Natural killer cell treated with Interleukin-12 subunit alpha and Interleukin-12 subunit beta and Interleukin-15 and Interleukin-18, amount 100 ng/mL, for 72 hours (primary cell): ENCODE measurements at regions not wholly inside any gene's neighbourhood (a gene's known extent, or its start where the extent isn't known, plus 50 kb on each side); places are given as distances from the start of the nearest gene placed in this dataset.

Source experiments
- ATAC-seq, 2 donors: fragments of 150-1000 bp; cut with Tn5 transposase in 1 of 2; sonication (Bioruptor Pico), chemical (Tn5 transposase) in 1 of 2; 2 replicates each; pipeline ENCODE4 v1.10.0; 2021
- DNase-seq: peaks from one replicate; pipeline ENCODE4 v3.0.0; 2022; ENCODE audit warnings: low spot score
- H3K27ac Mint-ChIP-seq, 2 donors: 1 replicate in 1 of 2; 2 replicates in 1 of 2; pipeline ENCODE4 v1.8.0; 2022; ENCODE audit warnings: mixed read lengths in 2 of 2, mild to moderate bottlenecking in 1 of 2, moderate library complexity in 1 of 2
- H3K27me3 Mint-ChIP-seq, 2 donors: 1 replicate in 1 of 2; 2 replicates in 1 of 2; pipeline ENCODE4 v1.8.0; 2022; ENCODE audit warnings: mixed read lengths in 2 of 2
- H3K36me3 Mint-ChIP-seq: one replicate; pipeline ENCODE4 v1.8.0; 2022; ENCODE audit warnings: mixed read lengths
- H3K4me1 Mint-ChIP-seq, 2 donors: 1 replicate in 1 of 2; 2 replicates in 1 of 2; pipeline ENCODE4 v1.8.0; 2022; ENCODE audit warnings: low read depth in 2 of 2, mixed read lengths in 2 of 2, mild to moderate bottlenecking in 1 of 2
- H3K4me3 Mint-ChIP-seq: one replicate; pipeline ENCODE4 v1.8.0; 2022; ENCODE audit warnings: mixed read lengths
- H3K9me3 Mint-ChIP-seq: 2 replicates; pipeline ENCODE4 v1.8.0; 2022; ENCODE audit warnings: mixed read lengths

DNA sequence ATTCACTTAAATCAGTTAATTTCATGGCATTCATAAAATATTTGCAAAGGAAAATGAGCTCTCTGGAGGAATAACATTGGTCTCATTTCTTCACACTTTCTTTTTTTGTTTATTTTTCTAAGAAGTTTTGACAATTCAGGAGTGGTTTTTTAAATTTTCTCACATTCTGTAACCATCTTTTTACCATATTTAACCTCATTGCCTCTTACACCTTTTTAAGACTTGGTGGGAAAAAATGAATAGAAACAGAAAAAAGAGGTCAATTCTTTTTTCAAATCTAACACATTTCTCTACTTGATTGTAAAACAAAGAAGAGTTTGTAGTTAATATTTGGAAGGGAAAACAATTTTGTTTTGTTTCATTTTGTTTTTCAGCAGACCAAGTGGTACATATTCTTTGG, 1034.7 kb upstream of the RAG2 start:
- H3K27me3 Mint-ChIP-seq: no peaks in the 10 kb centered on the region
- H3K27ac Mint-ChIP-seq: no peak overlapping the region
- no peak overlapping the region for H3K4me3 Mint-ChIP-seq
- peaks cover 13 to 37% of the 10 kb centered on the region in 2 donors for H3K4me1 Mint-ChIP-seq
- H3K9me3 Mint-ChIP-seq: peaks cover 3% of the 10 kb centered on the region
- ATAC-seq (no peak), DNase-seq (no peak)
- peaks cover 17% of the 10 kb centered on the region for H3K36me3 Mint-ChIP-seq

DNA sequence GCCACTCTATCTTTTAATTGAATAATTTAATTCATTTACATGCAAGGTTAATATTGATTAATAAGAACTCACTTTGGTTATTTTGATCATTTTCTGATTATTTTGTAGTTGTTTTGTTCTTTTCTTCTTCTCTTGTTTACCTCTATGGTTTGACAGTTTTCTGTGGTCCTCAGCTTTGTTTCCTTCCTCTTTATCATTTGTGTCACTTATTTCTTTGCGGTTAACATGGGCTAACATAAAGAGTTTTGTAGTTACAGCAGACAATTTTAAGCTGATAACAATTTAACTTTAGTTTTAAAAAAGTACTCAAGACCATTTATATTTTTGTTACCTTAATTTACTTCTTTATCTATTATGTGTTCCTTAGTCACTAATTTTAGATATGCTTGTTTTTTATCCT, 1032.8 kb upstream of the RAG2 start:
- peak overlapping the region; percentile 6 to 62 for H3K27ac Mint-ChIP-seq
- H3K36me3 Mint-ChIP-seq: peaks cover 24% of the 10 kb centered on the region
- peaks cover 13 to 32% of the 10 kb centered on the region in 2 donors for H3K4me1 Mint-ChIP-seq
- DNase-seq (no peak), ATAC-seq (no peak)
- H3K4me3 Mint-ChIP-seq: peak overlapping the region; percentile 32
- H3K27me3 Mint-ChIP-seq: no peaks in the 10 kb centered on the region
- H3K9me3 Mint-ChIP-seq: peaks cover 3% of the 10 kb centered on the region

DNA sequence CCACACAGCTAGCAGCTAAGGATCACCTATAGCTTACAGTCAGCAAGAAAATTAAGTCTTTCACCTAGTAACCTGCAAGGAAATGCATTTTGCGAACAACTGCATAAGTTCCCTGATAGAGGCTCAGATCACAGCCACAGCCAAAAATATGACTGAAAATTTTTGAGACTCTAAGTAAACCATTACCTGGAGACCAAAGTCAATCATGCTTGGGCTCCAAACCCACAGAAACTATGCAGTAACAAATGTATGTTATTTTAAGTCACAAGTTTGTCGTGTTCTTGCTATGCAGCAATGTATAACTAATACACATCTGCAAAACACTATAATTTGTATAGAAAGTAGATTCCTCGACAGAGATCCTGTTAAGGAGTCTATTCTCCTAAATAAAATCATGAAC, 1025.7 kb upstream of the RAG2 start:
- Mint-ChIP-seq H3K36me3 (peaks cover 21% of the 10 kb centered on the region), H3K4me3 (no peak overlapping the region), H3K4me1 (no peaks in the 10 kb centered on the region), H3K9me3 (peaks cover 6% of the 10 kb centered on the region), H3K27ac (no peak overlapping the region), H3K27me3 (no peaks in the 10 kb centered on the region)
- ATAC-seq (no peak), DNase-seq (no peak)

DNA sequence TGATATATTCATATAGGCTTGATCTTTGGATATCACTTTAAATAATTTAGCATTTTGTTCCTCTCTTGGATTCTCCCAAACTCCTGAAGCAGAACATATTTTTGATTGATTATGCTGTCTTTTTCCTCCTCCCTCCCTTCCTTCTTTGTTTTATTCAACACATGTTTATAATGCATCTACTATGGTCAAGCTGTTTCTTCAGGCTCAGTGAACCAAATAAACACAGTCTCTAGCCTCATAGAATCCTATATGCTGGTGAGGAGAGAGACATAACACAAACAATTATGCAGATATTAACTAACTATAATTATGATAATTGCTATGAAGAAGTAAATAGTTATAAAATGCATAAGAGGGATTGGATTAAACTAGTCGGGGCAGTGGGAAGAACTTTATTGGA, 1023.6 kb upstream of the RAG2 start:
- H3K9me3 Mint-ChIP-seq: peaks cover 6% of the 10 kb centered on the region
- no peak overlapping the region for H3K27ac Mint-ChIP-seq
- no peak for ATAC-seq
- H3K36me3 Mint-ChIP-seq: peaks cover 24% of the 10 kb centered on the region
- H3K4me3 Mint-ChIP-seq: no peak overlapping the region
- no peaks in the 10 kb centered on the region for H3K27me3 Mint-ChIP-seq
- DNase-seq: no peak
- H3K4me1 Mint-ChIP-seq: peaks cover 0 to 2% of the 10 kb centered on the region in 2 donors

DNA sequence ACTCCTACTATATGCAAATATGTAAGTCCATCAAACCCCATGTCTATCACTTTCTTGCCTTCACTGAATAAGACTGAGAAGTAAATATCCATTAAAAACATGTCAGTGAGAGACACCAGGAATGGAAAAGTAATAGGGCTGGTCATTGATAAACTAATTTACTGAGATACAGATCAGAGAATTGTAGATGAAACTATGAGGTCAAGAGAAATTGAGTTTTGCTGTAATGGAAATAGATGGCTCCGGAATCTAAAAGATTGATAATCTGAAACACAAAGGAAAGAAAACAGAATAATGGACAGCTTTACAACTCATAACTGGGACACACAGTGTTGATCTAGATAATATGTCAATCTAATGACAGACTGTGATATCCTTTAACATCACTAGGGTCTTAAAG, 1018.3 kb upstream of the RAG2 start:
- H3K4me3 Mint-ChIP-seq: no peak overlapping the region

DNA sequence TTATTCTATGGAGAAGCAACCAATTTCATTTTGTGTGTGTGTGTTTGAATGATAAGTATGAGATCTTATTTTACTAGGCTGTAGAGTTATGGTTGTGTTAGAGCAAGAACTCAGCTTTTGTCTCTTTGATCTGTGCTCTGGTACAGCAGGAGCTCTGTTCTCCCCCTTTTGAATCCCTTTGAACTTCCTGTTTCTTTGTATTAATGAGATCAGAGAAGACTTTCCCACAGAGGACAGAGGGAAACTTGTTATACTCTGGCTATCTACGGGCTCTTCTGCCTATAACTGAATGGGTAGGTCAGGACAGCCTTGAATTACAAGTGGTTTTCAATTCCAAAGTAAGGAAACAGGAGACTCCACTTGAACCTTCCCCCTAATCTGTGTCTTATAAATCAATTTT, 1015.0 kb upstream of the RAG2 start:
- peaks cover 4% of the 10 kb centered on the region for H3K36me3 Mint-ChIP-seq

More for the DNA sequence above, 1018.3 kb upstream of the RAG2 start:
- peaks cover 3% of the 10 kb centered on the region for H3K9me3 Mint-ChIP-seq
- DNase-seq: no peak
- H3K27me3 Mint-ChIP-seq: no peaks in the 10 kb centered on the region
- peaks cover 19% of the 10 kb centered on the region for H3K36me3 Mint-ChIP-seq
- ATAC-seq: no peak
- peaks cover 6 to 10% of the 10 kb centered on the region in 2 donors for H3K4me1 Mint-ChIP-seq
- H3K27ac Mint-ChIP-seq: no peak overlapping the region

DNA sequence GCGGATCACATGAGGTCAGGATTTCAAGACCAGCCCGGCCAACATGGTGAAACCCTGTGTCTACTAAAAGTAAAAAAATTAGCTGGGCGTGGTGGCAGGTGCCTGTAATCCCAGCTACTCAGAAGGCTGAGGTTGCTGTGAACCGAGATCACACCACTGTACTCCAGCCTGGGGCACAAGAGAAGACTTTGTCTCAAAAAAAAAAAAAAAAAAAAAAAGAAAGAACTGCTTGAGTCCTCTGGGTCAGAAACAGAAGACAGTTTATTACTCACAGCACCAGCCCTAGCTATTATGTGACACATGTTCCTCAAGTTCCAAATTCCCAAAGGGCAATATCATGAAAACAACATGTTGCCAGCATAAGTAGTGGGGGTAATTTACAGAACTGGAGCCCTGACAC, 1014.1 kb upstream of the RAG2 start:
- Mint-ChIP-seq H3K36me3 (no peaks in the 10 kb centered on the region), H3K4me1 (peaks cover 6 to 8% of the 10 kb centered on the region in 2 donors), H3K27me3 (no peaks in the 10 kb centered on the region), H3K4me3 (no peak overlapping the region), H3K9me3 (no peaks in the 10 kb centered on the region), H3K27ac (no peak overlapping the region)
- DNase-seq (no peak), ATAC-seq (no peak)

More for the DNA sequence above, 1015.0 kb upstream of the RAG2 start:
- ATAC-seq (no peak), DNase-seq (no peak)
- Mint-ChIP-seq H3K4me1 (peaks cover 6 to 10% of the 10 kb centered on the region in 2 donors), H3K27me3 (no peaks in the 10 kb centered on the region), H3K4me3 (no peak overlapping the region), H3K9me3 (no peaks in the 10 kb centered on the region), H3K27ac (no peak overlapping the region)

DNA sequence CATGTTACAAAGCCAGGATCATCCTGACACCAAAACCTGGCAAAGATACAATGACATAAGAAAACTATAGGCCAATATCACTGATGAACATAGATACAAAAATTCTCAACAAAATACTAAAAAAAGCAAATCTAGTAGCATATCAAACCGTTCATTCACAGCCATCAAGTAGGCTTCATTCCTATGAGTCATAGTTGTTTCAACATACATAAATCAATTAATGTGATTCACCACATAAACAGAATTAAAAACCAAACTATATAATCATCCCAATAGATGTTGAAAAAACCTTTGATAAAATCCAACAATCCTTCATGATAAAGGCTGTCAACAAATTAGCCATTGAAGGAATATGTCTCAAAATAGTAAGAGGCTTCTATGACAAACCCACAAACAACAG, 1007.2 kb upstream of the RAG2 start:
- H3K27me3 Mint-ChIP-seq: no peaks in the 10 kb centered on the region
- peaks cover 0 to 4% of the 10 kb centered on the region in 2 donors for H3K4me1 Mint-ChIP-seq
- no peak overlapping the region for H3K4me3 Mint-ChIP-seq
- no peak for ATAC-seq
- no peak for DNase-seq
- peaks cover 12% of the 10 kb centered on the region for H3K9me3 Mint-ChIP-seq
- H3K36me3 Mint-ChIP-seq: peaks cover 24% of the 10 kb centered on the region
- H3K27ac Mint-ChIP-seq: no peak overlapping the region

DNA sequence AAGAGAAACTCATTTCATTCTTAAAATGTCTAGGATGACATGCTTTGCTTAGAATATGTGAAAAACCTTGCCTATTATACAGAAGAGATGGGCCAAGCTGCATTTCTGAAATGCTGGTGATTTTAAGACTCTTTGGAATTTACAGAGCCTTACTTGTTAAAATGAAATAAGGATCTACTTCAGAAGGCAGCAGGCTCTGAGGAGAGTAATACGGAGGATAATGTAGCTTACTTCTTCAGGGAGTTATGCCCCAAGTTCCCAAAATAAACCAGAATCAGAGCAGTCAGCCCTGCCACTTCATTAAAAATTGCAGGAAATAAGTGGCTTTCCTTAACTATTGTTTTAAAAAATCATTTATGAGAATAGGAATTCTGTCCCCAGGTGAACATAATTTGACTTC, 1000.3 kb upstream of the RAG2 start:
- no peaks in the 10 kb centered on the region for H3K27me3 Mint-ChIP-seq
- H3K9me3 Mint-ChIP-seq: peaks cover 12% of the 10 kb centered on the region
- H3K4me1 Mint-ChIP-seq: peaks cover 0 to 4% of the 10 kb centered on the region in 2 donors
- no peak overlapping the region for H3K27ac Mint-ChIP-seq
- no peak for DNase-seq
- no peak overlapping the region for H3K4me3 Mint-ChIP-seq
- peaks cover 19% of the 10 kb centered on the region for H3K36me3 Mint-ChIP-seq
- ATAC-seq: no peak

DNA sequence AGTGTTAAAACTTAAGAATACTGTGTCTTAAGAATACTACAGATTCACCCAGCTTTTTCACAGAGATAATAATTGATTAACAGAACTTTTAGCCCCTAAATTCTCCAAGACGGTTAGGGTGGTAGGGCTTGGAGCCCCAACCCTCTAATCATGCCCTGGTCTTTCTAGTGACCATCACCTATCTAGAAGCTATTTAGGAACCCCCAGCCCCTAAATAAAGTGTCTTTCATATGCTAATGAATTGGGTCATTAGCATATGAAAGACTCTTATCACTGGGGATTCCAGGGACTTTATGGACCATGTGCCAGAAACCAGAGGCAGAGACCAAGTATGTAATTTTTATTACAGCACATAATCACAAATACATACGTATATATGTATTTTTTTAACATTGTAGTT, 999.7 kb upstream of the RAG2 start:
- ATAC-seq (no peak), DNase-seq (no peak)
- Mint-ChIP-seq H3K4me1 (peaks cover 0 to 4% of the 10 kb centered on the region in 2 donors), H3K9me3 (peaks cover 9% of the 10 kb centered on the region), H3K27me3 (no peaks in the 10 kb centered on the region), H3K27ac (no peak overlapping the region), H3K4me3 (no peak overlapping the region), H3K36me3 (peaks cover 13% of the 10 kb centered on the region)

DNA sequence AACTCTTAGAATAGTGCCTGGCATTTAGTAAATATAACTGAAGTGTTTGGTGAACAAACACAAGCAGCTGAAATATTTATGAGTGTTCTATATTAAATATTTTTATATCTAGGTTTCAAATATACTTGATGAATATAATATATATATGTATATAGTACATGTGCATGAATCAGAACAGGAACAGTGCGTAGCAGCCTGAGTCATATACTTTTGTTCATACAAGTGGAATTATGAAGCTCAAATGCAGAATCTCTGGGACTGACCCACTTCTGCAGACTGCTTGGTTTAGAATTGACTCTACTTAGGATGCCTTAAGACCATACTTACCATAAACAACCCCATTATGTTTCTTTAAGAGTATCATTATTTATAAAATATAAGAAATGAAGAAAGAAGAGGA, 997.8 kb upstream of the RAG2 start:
- no peaks in the 10 kb centered on the region for H3K9me3 Mint-ChIP-seq
- H3K27me3 Mint-ChIP-seq: no peaks in the 10 kb centered on the region
- DNase-seq: no peak
- H3K27ac Mint-ChIP-seq: no peak overlapping the region
- H3K36me3 Mint-ChIP-seq: no peaks in the 10 kb centered on the region
- no peak overlapping the region for H3K4me3 Mint-ChIP-seq
- no peaks in the 10 kb centered on the region for H3K4me1 Mint-ChIP-seq
- ATAC-seq: no peak

DNA sequence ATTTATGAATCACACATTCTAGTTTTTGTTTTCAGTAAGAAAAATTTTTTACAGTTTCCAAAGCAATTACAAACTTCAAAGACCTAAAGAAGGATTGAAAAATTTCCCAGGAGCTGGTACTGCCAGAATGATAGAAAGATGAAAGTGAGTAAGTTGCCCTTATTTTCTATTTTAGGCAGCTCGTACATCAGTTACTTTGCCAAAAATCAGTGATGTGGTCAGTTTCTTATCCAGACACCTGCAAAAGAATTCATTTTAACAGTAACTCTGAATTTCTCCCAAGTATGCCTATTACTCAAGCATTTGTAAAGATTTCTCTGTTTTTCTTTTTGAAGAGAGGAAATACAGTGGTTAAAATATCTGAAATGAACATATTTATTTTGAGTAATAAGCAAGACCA, 976.3 kb upstream of the RAG2 start:
- no peaks in the 10 kb centered on the region for H3K27me3 Mint-ChIP-seq
- H3K36me3 Mint-ChIP-seq: peaks cover 6% of the 10 kb centered on the region
- H3K4me3 Mint-ChIP-seq: no peak overlapping the region
- DNase-seq (no peak), ATAC-seq (no peak)
- H3K27ac Mint-ChIP-seq: no peak overlapping the region
- no peaks in the 10 kb centered on the region for H3K4me1 Mint-ChIP-seq
- H3K9me3 Mint-ChIP-seq: peaks cover 3% of the 10 kb centered on the region

DNA sequence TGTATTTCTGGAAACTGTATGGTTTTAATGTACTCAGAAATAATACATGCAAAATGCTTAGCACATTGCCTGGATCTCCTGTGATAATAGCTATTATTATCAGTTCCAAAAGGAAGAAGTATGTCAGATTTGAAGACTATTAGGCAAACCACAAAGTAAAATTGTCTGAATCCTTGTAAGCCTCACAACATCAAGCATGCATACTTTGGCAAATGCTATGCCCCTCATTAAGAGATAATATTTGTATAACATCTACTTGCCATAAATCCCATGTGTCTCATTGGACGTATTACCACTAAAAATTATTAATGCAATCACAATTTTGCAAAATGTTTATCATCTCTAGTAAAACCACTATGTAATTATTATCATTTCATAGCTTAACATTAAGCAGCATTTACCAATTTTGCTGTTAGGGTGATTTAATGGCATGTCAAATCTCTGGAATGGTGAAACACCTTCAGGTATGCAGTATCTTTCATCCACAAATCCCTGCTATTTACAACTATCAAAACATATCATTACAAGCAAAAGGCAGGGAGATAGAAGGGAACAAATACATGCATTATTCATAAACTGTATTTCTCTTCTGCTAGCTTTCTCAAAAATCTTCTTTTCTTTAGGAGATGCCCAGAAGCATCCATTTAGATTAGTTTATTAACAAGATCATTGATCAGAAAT, 974.6 kb upstream of the RAG2 start:
- Mint-ChIP-seq H3K4me1 (no peaks in the 10 kb centered on the region), H3K9me3 (no peaks in the 10 kb centered on the region), H3K27ac (no peak overlapping the region), H3K36me3 (peaks cover 6% of the 10 kb centered on the region), H3K27me3 (no peaks in the 10 kb centered on the region), H3K4me3 (no peak overlapping the region)
- no peak for ATAC-seq
- no peak for DNase-seq

DNA sequence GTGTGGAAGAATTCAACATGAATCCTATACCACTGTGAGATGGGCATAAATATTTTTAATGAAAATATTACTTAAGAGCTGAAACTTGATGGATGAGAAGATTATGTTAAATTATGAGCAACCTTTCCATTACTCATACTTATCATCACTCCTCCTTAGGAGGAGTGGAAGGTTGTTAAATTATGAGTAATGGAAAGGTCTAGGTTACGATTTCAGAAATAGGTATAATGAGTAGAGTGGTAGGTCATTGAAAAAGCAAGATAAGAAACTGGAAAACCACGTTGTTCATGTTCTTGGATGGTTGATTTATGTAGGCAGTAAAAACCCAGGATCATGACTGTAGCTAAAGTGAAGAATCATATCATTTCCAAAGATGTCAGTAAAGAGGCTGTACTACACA, 973.2 kb upstream of the RAG2 start:
- no peaks in the 10 kb centered on the region for H3K4me1 Mint-ChIP-seq
- H3K27me3 Mint-ChIP-seq: no peaks in the 10 kb centered on the region
- no peaks in the 10 kb centered on the region for H3K9me3 Mint-ChIP-seq
- no peak for ATAC-seq
- peaks cover 6% of the 10 kb centered on the region for H3K36me3 Mint-ChIP-seq
- H3K27ac Mint-ChIP-seq: no peak overlapping the region
- DNase-seq: no peak
- H3K4me3 Mint-ChIP-seq: no peak overlapping the region

DNA sequence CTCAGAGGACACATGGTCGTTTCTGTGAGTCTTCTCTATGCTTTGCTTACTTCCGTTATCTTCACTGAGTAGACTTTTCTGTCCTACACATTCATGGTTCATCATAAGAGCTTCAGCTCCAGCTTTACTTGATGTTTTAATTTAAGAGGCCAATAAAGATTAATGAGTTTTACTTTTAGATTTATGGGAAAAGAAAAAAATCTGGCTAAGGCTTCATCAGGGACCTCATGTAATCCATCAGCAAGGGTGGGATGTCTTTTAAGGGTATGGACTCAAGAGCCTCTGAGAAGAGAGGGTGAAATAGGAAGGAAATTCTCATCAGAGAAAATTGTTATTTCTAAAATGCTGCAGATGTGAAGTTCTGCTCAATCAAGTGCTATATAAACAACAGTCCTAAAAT, 963.0 kb upstream of the RAG2 start:
- ATAC-seq (no peak), DNase-seq (no peak)
- Mint-ChIP-seq H3K9me3 (no peaks in the 10 kb centered on the region), H3K4me1 (no peaks in the 10 kb centered on the region), H3K36me3 (no peaks in the 10 kb centered on the region), H3K4me3 (no peak overlapping the region), H3K27ac (no peak overlapping the region), H3K27me3 (no peaks in the 10 kb centered on the region)
